Islet of Langerhans (tissue), 1 donor: ENCODE measurements at regions not wholly inside any gene's neighbourhood (a gene's known extent, or its start where the extent isn't known, plus 50 kb on each side); places are given as distances from the start of the nearest gene placed in this dataset.
A peak's percentile ranks its signal among the peaks of the same experiment; 100 is the strongest.

Experiments used
- FAIRE-seq: peaks from one replicate; lab custom pipeline; 2011; peaks lifted over from hg19 to GRCh38; lab: Jason Lieb, UNC

GRCh38 chr13:44255771-44256364 lies 117.8 kb upstream of the SERP2 start:
- no peak for FAIRE-seq

- FAIRE-seq: no peak
These were observed 115.8 kb upstream of the SERP2 start for GRCh38 chr13:44257796-44258195.

GRCh38 chr13:44259045-44260027 lies 114.3 kb upstream of the SERP2 start:
- FAIRE-seq: no peak

- FAIRE-seq: no peak
These were observed 113.3 kb upstream of the SERP2 start for GRCh38 chr13:44260336-44260735.

- FAIRE-seq: no peak
These were observed 109.6 kb upstream of the SERP2 start for GRCh38 chr13:44263751-44264620.

- FAIRE-seq: no peak
These were observed 107.3 kb upstream of the SERP2 start for GRCh38 chr13:44266305-44266704.

- no peak for FAIRE-seq
These were observed 106.9 kb upstream of the SERP2 start for GRCh38 chr13:44266772-44267171.

GRCh38 chr13:44267203-44267602 lies 106.4 kb upstream of the SERP2 start:
- FAIRE-seq: no peak

- FAIRE-seq: no peak
These were observed 105.6 kb upstream of the SERP2 start for GRCh38 chr13:44267980-44268379.

GRCh38 chr13:44268980-44269379 lies 104.6 kb upstream of the SERP2 start:
- FAIRE-seq: no peak

- FAIRE-seq: no peak
These were observed 103.5 kb upstream of the SERP2 start for GRCh38 chr13:44270150-44270549.

GRCh38 chr13:44271031-44271455 lies 102.6 kb upstream of the SERP2 start:
- FAIRE-seq: no peak

GRCh38 chr13:44271473-44271872 lies 102.2 kb upstream of the SERP2 start:
- no peak for FAIRE-seq

GRCh38 chr13:44271915-44272341 lies 101.7 kb upstream of the SERP2 start:
- no peak for FAIRE-seq

GRCh38 chr13:44272692-44273091 lies 100.9 kb upstream of the SERP2 start:
- FAIRE-seq: no peak

GRCh38 chr13:44273216-44273615 lies 100.4 kb upstream of the SERP2 start:
- FAIRE-seq: no peak

- peak; percentile 24 for FAIRE-seq
These were observed 99.4 kb upstream of the SERP2 start for GRCh38 chr13:44273991-44274770.

- no peak for FAIRE-seq
These were observed 98.8 kb upstream of the SERP2 start for GRCh38 chr13:44274771-44275205.

- no peak for FAIRE-seq
These were observed 98.2 kb upstream of the SERP2 start for GRCh38 chr13:44275381-44275780.

- no peak for FAIRE-seq
These were observed 97.6 kb upstream of the SERP2 start for GRCh38 chr13:44276061-44276460.

- FAIRE-seq: no peak
These were observed 96.2 kb upstream of the SERP2 start for GRCh38 chr13:44277459-44277858.

GRCh38 chr13:44278166-44278565 lies 95.5 kb upstream of the SERP2 start:
- no peak for FAIRE-seq
